NCI-H1930 (cell line): ENCODE measurements at regions not wholly inside any gene's neighbourhood (a gene's known extent, or its start where the extent isn't known, plus 50 kb on each side); places are given as distances from the start of the nearest gene placed in this dataset.

Experiments
- DNase-seq, 2 experiments: peaks; one replicate each; lab custom pipeline; 2025; lab: John Stamatoyannopoulos, UW

GRCh38 chr6:53413326-53413725 is 64.6 kb upstream of the ELOVL5 start:
- no peak for DNase-seq

DNA sequence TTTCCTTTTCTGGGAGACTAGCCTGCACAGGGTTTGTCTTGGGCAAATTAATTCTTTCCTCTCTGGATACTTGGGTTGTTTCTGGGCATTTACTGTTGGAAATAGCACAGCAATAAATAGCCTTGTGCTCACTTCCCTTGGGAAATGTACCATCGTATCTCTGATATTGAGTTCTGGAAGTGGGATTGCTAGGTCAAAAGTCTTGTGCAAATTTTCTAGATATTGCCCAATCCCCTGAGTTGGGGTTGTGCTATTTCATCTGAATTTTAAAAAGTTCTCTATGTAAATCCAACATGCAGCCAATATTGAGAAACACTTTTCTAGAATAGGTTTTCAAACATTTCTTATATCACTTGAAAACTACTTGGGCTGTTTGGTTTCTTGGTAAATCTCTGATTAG is 64.0 kb upstream of the ELOVL5 start:
- no peak for DNase-seq

DNA sequence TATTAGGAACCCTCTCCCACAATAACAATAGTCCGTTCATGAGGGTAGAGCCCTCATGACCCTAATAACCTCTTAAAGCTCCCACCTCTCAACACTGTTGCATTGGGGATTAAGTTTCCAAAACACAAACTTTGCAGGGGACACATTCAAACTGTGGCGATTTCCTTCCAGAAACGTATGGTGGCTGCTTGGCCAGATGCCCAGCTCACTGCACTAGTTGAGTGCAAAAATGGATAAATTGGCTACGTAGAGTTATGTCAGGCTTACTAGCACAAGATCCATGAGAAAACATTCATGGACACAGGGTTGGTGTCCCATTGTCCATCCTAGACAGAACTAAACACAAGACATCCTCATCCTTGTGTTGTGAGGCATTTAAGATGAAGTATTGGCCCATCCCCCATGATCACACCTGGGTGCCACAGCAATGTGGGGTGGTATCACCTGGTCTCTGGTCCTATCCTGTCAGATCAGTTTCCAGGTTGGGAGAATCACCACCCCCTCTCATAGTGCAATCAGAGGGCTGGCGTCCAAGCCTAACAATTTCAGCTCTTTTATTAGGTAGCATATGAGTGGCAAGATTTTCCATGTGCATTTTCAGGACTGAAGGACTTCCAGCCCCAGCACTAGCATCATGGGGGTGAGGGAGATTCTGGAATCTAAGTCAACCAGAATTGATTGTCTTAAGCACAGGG is 63.4 kb upstream of the ELOVL5 start:
- no peak for DNase-seq

DNA sequence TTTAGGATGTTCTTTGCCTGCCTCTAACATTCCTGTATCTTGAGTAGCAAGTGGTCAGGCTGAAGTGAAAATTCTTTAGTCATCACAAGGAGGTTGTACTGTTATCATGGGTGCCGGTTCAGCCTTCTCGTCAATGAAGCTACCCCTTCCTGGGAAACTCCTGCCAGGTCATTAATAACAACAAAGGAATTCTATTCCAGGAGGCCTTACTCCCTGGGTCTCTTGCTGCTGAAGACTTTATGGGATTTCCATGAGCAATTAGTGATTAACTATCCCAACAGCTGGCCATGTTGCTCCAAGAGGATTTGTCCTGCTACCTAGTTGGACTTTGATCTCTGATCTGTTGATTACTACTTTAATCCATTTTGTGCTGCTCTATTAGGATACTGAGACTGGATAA is 62.7 kb upstream of the ELOVL5 start:
- DNase-seq = no peak

DNA sequence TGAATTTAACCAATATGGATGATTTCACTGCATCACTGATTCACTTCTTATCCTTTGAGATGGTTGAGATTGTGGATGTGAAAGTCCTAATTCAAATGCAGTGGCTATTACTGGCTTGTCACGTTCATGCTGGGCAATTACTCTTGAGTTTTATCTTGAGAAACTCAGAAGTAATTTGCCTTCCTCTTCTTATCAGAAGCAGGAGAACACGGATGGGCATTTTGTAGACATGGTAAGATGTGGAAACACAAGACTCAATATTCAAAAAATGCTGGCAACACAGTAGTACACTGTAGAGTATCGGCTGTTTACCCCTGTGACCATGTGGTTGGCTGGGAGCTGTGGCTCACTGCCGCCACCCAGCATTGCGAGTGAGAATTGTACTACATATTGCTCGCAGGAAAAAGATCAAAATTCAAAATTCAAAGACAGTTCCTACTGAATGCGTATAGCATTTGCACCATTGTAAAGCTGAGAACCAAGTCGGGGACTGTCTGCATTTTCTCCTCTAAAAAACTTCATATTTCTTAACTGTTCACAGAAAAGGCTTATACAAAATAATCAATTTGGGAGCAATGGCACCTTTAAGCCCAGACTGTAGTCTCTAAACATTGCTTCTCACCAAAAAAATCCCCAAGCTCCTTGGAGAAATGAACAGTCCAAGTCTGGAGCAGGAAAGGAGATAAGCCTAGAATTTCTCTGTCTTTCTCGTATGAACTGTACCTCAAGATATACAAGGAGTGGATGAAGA is 61.9 kb upstream of the ELOVL5 start:
- no peak for DNase-seq

GRCh38 chr6:53408826-53409225 is 60.1 kb upstream of the ELOVL5 start:
- no peak for DNase-seq

- DNase-seq = no peak
These were observed 50.2 kb upstream of the ELOVL5 start for GRCh38 chr6:53399027-53399344.

- DNase-seq = no peak
These were observed 49.7 kb upstream of the ELOVL5 start for GRCh38 chr6:53398247-53399026.
